Esophagus muscularis mucosa (tissue), 4 donors: ENCODE measurements at regions not wholly inside any gene's neighbourhood (a gene's known extent, or its start where the extent isn't known, plus 50 kb on each side); places are given as distances from the start of the nearest gene placed in this dataset.

Experiments used
- CTCF ChIP-seq, 3 experiments: fragments of 200-600 bp in 2 of 3; fragments of 450-650 bp in 1 of 3; sonication (generic) in 2 of 3; IDR thresholded peaks; one replicate each; pipeline ENCODE4 v1.5.1; 2017 to 2019; ENCODE audit warnings: antibody characterized with exemption in 3 of 3, mild to moderate bottlenecking in 2 of 3, moderate library complexity in 1 of 3
- EP300 ChIP-seq: sonication (generic); formaldehyde crosslinking; IDR thresholded peaks from one replicate; pipeline ENCODE4 v1.6.1; 2017; ENCODE audit warnings: antibody characterized with exemption
- POLR2A ChIP-seq: fragments of 450-650 bp; IDR thresholded peaks from one replicate; pipeline ENCODE4 v1.6.1; 2017; ENCODE audit warnings: antibody characterized with exemption, moderate library complexity, mild to moderate bottlenecking, low read depth
- POLR2AphosphoS5 ChIP-seq, 2 donors: sonication (generic); formaldehyde crosslinking; IDR thresholded peaks; one replicate each; pipeline ENCODE4 v1.6.1; 2017; ENCODE audit warnings: antibody characterized with exemption in 2 of 2

DNA sequence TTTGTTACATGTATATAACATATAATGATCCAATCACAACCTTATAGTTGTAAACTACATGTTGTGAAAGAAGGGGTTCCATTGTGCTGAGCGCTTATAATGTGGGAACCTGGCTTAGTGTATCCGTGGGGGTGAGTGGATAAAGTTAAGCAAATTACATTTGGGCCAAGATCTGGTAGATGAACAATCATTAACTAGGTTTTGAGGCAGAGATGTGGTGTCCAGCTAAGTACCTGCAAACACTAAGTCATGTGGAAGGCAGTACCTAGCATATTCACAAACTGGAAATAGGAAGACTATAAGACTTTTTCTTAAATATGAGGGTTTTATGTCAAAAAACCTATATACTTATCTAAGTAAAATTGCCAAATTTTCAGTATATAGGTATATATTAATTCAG, 167.2 kb upstream of the PDE4B start:
- TF ChIP-seq CTCF (IDR thresholded peaks at IDR 0.05) (no peak), EP300 (no peak), POLR2A (no peak), POLR2AphosphoS5 (IDR thresholded peaks at IDR 0.05) (no peak)
